ENCODE measurements at regions not wholly inside any gene's neighbourhood (a gene's known extent, or its start where the extent isn't known, plus 50 kb on each side); places are given as distances from the start of the nearest gene placed in this dataset.

DNA sequence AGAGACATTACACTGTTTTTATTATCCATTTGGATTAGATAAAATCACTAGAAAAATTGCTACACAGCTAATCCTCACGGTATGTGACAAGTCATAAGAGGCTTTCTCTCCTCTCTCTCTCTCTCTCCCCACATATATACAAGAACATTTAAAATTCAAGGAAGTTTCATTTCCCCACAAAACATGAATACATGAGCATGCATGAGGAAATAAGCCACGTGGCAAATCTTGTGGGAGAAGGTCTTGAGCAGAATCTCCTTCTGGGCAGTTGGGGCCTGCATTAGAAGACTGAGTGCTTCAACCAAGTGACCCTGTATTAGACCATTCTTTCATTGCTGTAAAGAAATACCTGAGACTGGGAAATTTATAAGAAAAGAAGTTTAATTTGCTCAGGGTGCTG, 1313.1 kb downstream of the MRPL39 start:
- peak; percentile 61 for DNase-seq

DNA sequence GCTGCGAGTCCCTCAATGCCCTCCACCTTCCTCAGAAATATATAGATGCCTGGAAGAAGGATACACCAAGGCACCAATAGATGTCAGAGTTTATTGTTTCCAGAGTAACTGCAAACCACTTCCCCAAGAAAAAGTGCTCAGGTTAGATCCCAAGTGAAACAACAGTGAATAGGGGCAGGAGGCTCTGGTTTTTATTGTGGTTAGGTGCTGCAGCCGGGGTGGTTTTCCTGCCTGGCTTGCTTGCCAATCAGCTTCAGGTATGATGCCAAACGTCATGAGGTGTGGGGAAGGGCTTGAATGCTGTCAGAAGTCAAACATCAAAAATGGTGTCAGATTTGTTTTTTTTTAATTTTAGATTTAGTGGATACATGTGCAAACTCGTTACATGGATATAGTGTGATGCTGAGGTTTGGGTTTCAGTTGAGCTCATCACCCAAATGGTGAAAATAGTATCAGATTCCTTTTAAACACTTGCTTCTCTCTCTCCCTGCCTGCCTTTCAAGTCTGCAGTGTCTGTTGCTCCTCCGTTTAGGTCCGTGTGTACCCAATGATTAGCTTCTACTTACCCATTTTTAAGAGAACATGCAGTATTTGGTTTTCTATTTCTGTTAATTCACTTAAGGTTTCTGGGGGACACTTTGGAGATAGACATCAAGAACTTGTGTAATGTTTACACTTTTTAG, 1317.0 kb downstream of the MRPL39 start:
- DNase-seq: no peak

DNA sequence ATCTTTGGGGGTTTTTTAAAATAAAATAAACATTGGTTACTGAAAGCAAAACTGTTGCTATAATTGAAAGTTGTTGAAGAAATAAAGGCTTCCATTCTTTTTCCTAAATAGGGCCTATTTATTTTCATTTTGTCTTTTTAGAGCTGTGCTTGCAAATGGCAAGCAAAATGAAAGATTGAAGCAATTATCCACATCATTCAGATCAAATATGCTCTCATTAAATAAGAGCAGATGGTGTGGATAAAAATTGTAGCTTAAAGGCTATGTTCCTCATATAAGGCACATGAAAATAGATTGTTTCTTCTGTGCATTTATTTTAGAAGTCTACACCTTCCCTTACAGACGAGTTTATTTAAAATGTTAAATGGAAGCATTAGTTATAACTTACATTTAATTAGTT, 1317.7 kb downstream of the MRPL39 start:
- no peak for DNase-seq

DNA sequence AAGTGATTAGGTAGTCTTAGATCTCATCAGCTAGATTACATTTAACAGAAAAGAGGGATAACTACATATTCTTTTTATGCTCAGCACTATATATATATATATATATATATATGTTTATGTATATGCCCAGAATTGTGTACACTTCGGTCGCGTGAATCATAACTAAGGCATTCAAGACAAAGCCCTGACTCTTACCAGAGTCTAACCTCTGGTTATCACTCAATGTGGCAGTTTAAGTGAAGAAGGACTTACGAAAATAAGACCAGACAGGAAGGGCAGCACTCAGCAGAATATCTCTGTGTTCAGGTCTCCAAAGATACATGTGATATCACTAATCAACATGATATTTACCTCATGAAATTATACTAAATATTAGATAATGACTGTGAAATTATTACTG, 1326.7 kb downstream of the MRPL39 start:
- DNase-seq: no peak

DNA sequence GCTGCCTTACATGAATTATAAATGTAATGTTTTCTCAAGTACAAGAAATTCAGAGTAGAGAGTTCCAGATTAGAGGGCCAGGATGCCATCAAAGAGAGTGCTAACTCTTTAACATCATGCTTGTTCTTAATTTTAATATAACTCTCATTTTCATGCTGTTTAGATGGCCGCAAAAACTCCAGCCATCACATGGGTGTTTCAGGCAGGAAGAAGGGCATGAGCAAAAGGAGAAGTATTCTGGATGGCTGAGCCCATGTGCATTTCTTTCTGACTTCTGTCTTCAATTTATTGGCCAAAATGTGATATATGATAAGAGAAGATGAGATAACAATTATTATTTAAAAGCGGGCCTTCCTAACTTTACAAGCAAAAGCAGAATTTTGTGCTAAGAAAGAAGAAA, 1328.6 kb downstream of the MRPL39 start:
- no peak for DNase-seq

DNA sequence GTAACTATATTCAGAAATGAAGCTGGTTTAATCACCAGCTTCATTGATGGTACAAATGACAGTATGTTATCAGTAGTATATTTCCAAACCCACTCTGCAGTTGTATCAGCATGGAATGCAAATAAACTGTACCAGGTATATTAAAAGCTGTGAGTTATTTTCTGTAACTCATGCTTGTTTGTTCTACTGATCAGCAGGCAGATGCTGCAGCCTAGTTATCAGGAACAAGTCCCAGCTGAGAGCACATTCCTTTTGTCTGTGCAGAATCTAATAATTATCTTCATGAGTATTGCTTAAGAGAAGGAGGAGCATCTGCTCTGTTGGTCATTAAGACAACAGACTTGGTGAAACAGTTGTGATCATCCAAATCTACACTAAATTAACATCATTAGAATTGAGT, 1331.1 kb downstream of the MRPL39 start:
- no peak for DNase-seq

DNA sequence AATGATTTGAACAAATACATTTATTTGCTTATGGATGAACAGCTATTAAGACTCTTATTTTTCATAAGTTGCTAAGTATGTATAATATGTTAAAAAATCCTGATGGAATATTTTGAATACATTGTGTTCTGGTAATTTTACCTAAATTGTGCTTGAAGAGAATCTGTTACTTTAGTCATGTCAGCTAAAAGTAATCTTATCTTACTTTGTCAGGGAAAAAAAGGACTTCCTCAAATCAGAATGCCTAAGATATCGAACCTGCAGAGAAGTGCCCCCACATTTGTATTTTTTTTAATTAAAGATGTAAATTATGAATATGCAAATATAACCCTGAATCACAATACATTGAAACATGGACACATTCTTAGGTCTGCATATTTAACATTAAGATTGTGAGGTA, 1331.7 kb downstream of the MRPL39 start:
- DNase-seq: no peak

DNA sequence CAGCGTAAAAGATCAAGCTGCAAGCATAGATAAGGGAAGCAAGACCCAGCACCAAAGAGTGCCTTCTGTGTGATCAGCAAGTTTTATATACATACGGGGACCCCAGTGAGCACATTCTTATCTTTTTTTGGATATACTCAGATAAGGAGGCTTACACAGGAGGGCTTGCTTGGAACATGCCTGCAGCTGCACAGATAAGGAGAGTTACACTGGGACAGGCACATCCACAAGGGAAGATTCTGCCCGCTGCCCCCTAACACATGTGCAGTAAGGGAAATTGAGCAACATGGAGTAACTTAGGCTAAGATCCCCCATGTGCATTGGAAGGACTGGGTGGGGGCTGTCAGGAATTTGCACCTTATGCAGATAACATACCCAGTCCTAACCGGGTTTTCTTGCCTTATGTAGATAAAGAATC, 1334.8 kb downstream of the MRPL39 start:
- no peak for DNase-seq

DNA sequence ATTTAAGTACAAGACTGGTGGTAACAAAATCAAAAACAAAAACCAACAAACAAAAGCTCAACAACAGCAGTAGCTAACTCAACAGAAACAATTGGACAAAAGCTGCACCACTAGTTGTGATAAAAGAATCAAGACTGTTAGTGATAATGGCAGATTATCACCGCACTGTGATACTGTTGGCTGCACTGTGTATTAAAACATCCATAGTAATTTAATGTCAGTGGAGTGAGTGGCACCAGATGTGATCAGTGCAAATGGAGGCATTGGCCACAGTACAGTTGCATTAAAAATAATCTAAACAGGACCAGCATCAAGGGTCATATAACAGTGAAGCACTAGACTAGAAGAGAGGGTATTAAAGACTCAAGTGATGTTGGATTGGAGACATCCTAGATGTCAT, 1341.3 kb downstream of the MRPL39 start:
- DNase-seq: no peak

DNA sequence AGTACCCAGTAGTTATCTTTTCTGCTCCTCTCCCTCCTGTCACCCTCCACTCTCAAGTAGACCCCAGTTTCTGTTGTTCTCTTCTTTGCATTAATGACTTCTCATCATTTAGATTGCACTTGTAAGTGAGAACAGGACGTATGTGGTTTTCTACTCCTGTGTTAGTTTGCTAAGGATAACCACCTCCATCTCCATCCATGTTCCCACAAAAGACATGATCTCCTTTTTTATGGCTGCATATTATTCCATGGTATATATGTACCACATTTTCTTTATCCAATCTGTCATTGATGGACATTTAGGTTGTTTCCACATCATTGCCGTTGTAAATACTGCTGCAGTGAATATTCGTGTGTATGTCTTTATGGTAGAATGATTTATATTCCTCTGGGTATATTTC, 1346.5 kb downstream of the MRPL39 start:
- no peak for DNase-seq

DNA sequence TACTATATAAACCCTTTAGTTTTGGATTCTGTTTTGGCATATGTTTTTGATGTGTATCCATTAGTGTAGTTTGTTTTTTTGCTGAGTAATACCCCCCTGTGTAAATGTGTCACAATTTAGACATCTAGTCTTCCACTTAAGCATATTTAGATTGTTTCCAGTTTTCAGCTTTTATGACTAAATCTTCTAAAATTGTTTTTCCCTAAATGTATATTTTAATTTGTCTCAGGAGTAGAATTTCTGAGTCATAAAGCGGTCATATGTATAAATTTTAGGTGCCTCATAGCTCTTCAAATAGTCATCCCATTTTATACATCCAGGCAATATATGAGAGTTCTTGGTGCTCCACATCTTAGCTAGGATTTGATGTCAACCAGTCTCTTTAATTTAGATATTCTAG, 1348.0 kb downstream of the MRPL39 start:
- DNase-seq: no peak

DNA sequence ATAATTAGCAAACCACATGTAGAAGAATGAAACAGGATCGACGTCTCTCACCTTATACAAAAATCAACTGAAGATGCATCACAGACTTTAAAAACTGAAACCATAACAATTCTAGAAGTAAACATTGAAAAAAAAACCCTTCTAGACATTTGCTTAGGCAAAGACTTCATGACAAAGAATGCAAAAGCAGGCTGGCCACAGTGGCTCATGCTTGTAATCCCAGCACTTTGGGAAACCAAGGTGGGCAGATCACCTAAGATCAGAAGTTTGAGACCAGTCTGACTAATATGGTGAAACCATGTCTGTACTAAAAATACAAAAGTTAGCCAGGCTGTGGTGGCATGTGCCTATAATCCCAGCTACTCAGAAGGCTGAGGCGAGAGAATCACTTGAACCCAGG, 1351.7 kb downstream of the MRPL39 start:
- no peak for DNase-seq

DNA sequence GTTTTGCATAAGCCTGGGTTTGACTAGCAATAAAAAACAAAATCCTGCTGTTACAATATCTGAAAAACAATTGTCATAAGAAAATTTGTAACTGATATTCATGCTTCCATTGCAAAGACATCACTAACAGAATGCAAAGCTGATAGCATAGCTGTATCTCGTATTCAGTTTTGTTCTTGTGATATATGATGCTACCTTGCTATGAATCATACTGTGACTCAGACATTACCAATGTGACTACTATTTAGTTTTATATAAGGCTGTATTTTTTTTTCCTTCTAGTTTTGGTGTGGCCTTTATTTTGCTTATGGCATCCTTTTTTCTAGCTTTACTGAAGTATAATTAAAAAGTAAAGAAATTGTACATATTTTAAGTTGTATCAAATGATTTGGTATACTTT, 1381.8 kb downstream of the MRPL39 start:
- DNase-seq: no peak

DNA sequence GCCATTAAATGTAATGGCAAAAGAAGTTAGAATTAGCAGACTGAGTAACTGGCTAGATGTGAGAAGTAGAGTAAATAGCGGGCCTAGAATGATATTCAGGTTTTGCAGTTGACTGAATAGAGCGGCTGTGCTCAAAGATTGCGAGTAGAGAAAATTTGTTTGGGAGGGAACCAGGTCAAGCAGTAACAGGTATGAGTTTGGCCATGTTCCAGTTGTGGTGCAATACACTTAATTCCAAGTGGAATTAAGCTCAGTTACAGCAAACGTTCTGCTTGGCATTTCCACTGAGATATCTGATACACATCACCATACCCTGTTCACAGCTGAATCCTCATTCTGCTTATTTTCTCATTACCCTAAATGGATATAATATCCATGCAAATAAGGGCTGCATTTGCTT, 1382.9 kb downstream of the MRPL39 start:
- no peak for DNase-seq

DNA sequence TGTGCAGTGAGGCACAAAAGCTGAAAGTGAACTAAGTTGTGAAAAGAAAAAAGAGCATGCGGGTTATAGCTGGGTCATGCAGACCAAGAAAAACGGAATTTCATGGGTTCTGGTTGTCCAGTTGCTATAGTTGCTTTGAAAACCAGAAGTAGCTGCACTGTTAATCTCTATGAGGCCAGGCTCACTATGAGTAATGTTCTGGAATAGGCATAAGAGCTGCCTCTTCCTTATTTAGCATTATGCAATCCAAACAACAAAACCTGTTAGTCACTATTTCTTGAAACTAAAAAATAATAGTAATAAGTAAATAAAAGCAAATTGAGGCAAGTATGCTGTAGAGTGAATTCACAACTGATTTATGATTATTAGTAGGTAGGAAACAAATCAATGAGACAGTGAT, 1383.7 kb downstream of the MRPL39 start:
- DNase-seq: peak; percentile 7

DNA sequence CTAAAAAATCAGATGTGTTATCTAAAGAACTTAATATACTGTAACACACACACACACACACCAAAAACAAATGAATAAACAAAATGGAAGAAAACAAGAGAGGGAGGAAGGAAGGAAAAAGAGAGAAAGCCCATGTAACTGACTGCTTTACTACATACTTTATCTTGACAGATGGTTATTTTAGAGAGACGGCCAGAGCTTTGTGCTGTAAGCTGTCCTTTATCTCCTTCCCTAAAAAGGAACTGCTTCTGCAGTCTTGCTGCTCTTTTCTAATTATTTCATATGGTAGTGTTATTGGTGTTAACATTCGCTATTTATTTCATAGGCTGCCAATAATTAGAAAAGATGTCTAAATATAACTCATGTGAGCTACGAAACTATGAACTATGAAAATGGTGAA, 1384.6 kb downstream of the MRPL39 start:
- DNase-seq: no peak

DNA sequence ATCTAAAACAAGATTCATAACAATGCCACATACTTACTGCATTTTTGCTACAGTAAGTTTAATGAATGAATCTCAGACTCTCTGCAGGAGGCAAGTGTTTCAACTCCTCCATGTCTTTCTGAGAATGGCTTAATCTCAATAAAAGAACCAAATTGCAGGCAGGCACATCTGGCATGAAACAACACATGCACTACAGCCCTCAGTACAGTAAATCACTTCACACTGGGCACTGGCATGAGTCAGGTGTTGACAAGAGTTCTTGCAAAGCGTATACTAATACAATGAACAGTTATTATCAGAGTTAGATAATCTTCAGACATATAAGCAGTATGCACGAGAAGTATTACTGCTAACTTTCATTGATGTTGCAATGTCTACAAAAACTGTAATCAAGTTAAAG, 1386.8 kb downstream of the MRPL39 start:
- no peak for DNase-seq

DNA sequence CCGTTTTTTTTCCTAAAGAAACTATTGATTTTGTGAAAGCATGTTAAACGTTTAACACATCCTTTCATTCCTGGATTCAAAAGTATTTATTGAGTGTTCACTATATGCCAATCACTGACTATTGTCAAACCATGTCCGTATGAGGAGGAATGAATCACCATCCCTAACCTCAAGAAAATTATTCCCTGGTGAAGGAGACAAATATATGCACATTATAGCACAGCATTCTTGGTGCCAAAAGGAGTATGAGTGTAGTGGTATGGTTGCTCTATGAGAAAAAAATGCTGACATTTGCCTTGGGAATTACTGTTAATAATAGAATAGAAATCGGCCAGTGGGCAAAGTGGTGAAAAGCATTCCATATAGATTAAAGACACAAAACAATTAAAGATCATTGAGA, 1390.1 kb downstream of the MRPL39 start:
- no peak for DNase-seq

DNA sequence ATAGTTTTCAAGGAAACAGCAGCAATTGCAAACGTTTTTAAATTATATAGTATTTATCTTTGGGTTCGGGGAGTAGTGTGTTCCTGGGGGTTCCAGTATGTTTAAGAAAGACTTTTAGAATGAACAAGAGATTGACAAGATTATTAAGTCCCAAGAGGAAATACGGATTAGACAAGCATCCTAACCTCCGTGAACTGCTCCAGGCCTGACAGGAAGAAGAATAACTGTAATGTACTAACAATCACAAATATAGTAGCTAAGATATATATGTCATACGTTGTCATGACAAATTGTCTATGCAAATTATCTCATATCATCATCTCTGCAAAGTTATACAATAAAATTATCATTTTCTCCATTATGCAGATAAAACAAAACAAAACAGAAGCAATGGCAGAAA, 1397.2 kb downstream of the MRPL39 start:
- no peak for DNase-seq

DNA sequence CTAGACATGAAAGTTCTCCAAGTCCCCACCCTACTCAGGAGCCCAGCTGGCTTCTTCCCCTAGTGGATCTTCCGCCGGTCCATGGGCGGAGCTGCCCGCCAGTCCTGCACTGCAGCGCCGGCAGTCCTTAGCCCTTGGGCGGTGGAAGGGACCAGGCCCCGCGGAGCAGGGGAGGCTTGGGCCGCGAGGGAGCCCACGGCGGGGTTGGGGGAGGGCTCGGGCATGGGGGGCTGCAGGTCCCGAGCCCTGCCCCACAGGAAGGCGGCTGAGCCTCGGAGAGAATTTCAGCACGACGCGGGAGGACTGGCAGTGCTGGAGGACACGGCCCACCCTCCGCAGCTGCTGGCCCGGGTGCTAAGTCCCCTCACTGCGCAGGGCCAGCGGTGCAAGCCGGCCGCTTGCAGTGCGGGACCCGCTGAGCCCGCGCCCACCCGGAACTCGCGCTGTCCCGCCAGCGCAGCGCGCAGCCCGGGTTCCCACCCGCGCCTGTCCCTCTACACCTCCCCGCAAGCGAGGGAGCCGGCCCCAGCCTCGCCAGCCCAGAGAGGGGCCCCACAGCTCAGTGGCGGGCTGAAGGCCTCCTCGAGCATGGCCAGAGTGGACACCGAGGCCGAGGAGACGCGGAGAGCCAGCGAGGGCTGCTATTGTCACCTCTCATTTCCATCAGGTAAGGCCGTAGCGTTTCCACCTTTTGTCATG, 1398.6 kb downstream of the MRPL39 start:
- DNase-seq: no peak

DNA sequence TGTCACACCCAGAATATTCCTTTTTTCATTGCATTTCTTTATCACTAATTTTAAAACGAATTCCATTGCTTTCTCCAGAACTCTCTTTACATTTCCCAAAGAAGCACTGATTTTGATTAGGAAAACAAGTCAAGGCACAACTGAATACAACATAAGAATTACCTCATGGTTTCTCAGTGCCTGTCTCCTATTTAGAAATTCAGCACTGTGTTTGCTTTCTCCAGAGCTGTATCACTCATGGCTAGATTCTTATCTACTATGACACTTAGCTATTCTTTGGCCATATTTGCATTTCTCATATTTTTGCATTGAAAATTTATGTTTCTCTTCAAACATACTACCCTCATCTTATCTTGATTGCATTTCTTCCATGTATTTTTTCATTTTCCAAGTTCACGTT, 1402.0 kb downstream of the MRPL39 start:
- DNase-seq: no peak

DNA sequence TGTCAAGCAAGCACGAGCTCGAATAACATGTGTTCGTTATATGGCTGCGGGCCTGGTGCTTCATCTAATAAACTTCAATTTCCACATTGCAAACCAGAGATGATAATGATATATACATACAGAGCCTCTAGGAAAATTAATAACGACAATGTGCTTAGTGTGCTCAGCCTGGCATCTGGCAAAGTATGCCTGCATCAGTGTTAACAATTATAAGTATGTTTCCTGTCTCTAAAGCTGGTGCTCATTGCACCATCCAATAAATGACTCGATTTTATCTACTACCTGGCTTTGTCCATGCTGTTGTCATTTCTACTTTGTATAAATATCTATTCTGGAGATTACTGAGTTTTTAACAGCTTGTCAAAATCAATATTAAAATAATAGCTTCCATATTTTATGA, 1402.6 kb downstream of the MRPL39 start:
- no peak for DNase-seq

DNA sequence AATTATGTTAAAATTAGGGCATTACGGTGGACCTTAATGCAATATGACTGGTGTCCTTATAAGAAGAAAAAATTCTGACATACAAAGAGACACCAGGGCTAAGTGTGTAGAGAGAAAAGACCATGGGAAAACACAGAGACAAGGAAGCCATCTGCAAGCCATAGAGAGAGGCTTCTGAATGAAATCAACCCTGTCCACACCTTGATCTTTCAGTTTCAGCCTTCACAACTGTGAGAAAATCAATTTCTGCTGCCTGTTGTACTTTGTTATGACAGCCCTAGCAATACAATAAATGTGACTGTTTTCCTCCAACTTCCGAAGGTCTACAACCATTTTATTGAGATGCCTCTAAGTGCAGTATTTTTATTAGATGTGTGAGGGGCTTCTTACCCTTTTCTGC, 1407.2 kb downstream of the MRPL39 start:
- DNase-seq: no peak

DNA sequence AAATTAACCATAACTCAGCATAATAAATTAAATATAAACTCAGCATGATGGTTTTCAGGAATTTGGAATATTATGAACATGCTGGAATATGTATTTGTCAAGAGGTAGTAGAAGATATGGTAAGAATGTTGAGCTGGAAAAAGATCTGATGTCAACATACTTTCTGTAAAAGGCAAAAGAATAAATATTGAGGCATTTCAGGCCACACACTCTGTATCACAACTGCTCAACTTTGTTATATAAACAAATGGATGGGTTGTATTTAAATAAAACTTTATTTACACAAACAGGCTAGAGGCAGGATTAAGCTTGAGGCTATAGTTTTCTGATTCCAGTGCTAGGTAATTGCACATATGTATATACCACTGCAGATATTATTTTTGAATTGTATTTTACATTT, 1409.4 kb downstream of the MRPL39 start:
- DNase-seq: no peak

DNA sequence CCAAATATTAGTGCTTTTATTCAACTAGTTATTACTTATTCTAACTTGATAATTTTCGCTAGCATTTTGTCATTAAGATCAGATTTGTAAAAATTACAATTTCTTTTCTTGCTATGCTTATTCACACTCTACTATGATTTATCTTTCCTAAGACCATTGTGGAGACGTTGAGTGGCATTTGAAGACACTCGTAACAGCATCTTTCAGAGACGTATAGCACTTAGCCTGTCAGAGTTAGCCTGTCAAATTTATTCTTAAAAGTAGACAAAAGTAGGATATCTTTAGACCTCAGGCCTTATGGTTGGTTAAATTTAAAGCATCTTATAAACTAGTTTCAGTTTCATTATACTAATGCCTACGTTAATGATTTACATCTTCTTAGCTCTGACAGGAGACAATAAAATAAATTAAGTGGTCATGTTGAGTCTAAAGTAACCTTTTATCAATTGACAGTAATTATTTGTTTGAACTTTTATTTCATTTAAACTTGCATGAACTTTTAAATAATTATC, 1410.1 kb downstream of the MRPL39 start:
- no peak for DNase-seq
